ENCODE measurements at regions not wholly inside any gene's neighbourhood (a gene's known extent, or its start where the extent isn't known, plus 50 kb on each side); places are given as distances from the start of the nearest gene placed in this dataset.

DNA sequence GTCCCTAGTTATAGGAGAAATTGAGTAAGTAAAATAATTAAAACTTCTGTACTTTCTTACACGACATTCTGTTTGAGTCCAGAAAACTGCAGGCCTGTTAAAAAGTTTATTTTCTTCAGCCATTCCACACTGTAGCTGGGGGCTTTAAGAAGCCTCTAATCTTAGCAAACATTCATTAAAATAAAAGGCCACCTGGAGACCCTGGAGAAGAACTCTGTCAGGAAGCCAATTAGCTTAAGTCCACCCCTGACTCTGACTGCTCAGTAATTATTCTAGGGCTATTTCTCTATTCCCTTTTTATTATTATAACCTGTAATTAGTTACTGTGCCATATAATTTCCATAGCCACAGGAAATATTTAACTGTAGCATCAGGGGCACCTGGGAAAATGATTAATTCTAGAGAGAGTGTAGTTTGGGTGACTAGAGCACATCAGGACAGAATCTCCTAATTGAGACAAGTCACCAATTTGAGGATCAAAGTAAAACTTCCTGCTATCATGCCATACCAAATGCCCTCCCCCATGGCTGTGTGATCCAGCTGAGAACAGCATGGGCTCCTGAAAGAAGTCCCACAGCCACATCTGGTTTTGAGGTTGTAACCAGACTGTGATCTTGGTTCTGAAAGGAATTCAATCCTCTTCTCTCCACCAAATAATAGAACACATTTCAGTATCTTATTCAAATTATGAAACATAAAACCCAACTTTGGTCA, 1302.3 kb downstream of the XPNPEP1 start:
- no peaks in the 10 kb centered on the region for H3K36me3 ChIP-seq (ENCODE audit: control insufficient read depth, insufficient read depth, low read length)
- no peak overlapping the region for H3K4me3 ChIP-seq (replicated peaks in 1 of 4; ENCODE audit: control extremely low read depth in 1 of 4, insufficient read depth in 1 of 4, low read depth in 3 of 4, low read length in 4 of 4)
- H3K79me2 ChIP-seq (ENCODE audit: control insufficient read depth, insufficient read depth, low read length), result no peaks in the 10 kb centered on the region
- no peaks in the 10 kb centered on the region for H3K27me3 ChIP-seq (ENCODE audit: control insufficient read depth, insufficient read depth, low read length)
- no peak overlapping the region for H2AFZ ChIP-seq (ENCODE audit: low read length)
- no peak overlapping the region for H3K9ac ChIP-seq (ENCODE audit: insufficient read depth, low read length)
- H4K20me1 ChIP-seq (ENCODE audit: control insufficient read depth, extremely low read depth, insufficient read depth, low read length), result no peaks in the 10 kb centered on the region
- no peak overlapping the region for H3K4me2 ChIP-seq (ENCODE audit: extremely low read depth, insufficient read depth, low read length)
- no peaks in the 10 kb centered on the region for H3K9me3 ChIP-seq (ENCODE audit: control insufficient read depth, insufficient read depth, low read depth, low read length)
- H3K4me1 ChIP-seq (ENCODE audit: control insufficient read depth, extremely low read depth, insufficient read depth, low read length), result no peaks in the 10 kb centered on the region
- no peak overlapping the region for H3K27ac ChIP-seq (ENCODE audit: insufficient read depth, low read length)
- TF ChIP-seq EZH2 (IDR thresholded peaks at IDR 0.05; ENCODE audit: low read length, missing control alignments), result no peak
- TF ChIP-seq CTCF (conservative IDR thresholded peaks at IDR 0.05 in 1 of 2, IDR thresholded peaks at IDR 0.05 in 1 of 2; ENCODE audit: low read depth in 1 of 2, low read length in 2 of 2), result no peak
- no peak for DNase-seq (ENCODE audit: low read depth in 2 of 2)

DNA sequence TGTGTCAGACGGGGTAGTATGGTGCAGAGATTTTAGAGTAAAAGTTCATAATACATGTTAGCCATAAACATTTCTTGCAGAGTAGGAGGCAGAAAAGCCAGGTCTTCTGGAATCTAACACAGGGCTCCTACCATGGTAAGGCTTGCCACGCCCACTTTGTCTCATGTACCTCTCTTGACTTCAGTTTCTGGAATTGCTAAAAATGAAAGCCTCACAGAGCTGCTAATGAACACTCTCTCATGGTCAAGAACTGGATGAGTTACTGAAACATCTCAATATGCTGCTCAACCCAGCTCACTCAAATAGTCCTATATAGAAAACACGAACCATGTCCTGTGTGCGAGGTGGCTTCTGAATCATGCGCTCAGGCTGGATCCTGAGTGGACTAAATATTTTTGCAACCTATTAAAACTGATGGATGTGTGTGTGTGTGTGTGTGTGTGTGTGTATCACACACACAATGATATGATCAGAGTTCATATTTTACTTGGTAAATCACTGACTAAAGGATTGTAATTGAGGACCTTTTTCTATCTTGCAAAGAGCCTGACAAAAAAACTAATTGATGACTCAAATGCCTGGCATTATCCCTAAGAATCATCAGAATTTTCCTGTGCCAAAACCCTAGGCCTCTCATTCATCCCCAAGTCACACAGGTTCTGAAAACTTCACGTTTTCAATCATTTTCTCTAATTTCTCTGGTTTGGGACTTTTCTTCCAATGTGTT, 1306.6 kb downstream of the XPNPEP1 start:
- no peak overlapping the region for H2AFZ ChIP-seq (ENCODE audit: low read length)
- H3K27ac ChIP-seq (ENCODE audit: insufficient read depth, low read length), result no peak overlapping the region
- no peaks in the 10 kb centered on the region for H3K79me2 ChIP-seq (ENCODE audit: control insufficient read depth, insufficient read depth, low read length)
- H3K27me3 ChIP-seq (ENCODE audit: control insufficient read depth, insufficient read depth, low read length), result no peaks in the 10 kb centered on the region
- H3K4me3 ChIP-seq (replicated peaks in 1 of 4; ENCODE audit: control extremely low read depth in 1 of 4, insufficient read depth in 1 of 4, low read depth in 3 of 4, low read length in 4 of 4), result no peak overlapping the region
- H3K9me3 ChIP-seq (ENCODE audit: control insufficient read depth, insufficient read depth, low read depth, low read length), result no peaks in the 10 kb centered on the region
- no peaks in the 10 kb centered on the region for H3K36me3 ChIP-seq (ENCODE audit: control insufficient read depth, insufficient read depth, low read length)
- no peak overlapping the region for H3K9ac ChIP-seq (ENCODE audit: insufficient read depth, low read length)
- no peaks in the 10 kb centered on the region for H4K20me1 ChIP-seq (ENCODE audit: control insufficient read depth, extremely low read depth, insufficient read depth, low read length)
- H3K4me2 ChIP-seq (ENCODE audit: extremely low read depth, insufficient read depth, low read length), result no peak overlapping the region
- H3K4me1 ChIP-seq (ENCODE audit: control insufficient read depth, extremely low read depth, insufficient read depth, low read length), result no peaks in the 10 kb centered on the region
- TF ChIP-seq CTCF (conservative IDR thresholded peaks at IDR 0.05 in 1 of 2, IDR thresholded peaks at IDR 0.05 in 1 of 2; ENCODE audit: low read depth in 1 of 2, low read length in 2 of 2) (no peak), EZH2 (IDR thresholded peaks at IDR 0.05; ENCODE audit: low read length, missing control alignments) (no peak)
- DNase-seq (ENCODE audit: low read depth in 2 of 2), result peak in 1 of 2 donors; percentile 8

- H2AFZ ChIP-seq (ENCODE audit: low read length), result no peak overlapping the region
- no peak overlapping the region for H3K4me2 ChIP-seq (ENCODE audit: extremely low read depth, insufficient read depth, low read length)
- TF ChIP-seq CTCF (conservative IDR thresholded peaks at IDR 0.05 in 1 of 2, IDR thresholded peaks at IDR 0.05 in 1 of 2; ENCODE audit: low read depth in 1 of 2, low read length in 2 of 2) (no peak), EZH2 (IDR thresholded peaks at IDR 0.05; ENCODE audit: low read length, missing control alignments) (no peak)
- no peaks in the 10 kb centered on the region for H4K20me1 ChIP-seq (ENCODE audit: control insufficient read depth, extremely low read depth, insufficient read depth, low read length)
- H3K4me3 ChIP-seq (replicated peaks in 1 of 4; ENCODE audit: control extremely low read depth in 1 of 4, insufficient read depth in 1 of 4, low read depth in 3 of 4, low read length in 4 of 4), result no peak overlapping the region
- no peak for DNase-seq (ENCODE audit: low read depth in 2 of 2)
- H3K79me2 ChIP-seq (ENCODE audit: control insufficient read depth, insufficient read depth, low read length), result no peaks in the 10 kb centered on the region
- no peaks in the 10 kb centered on the region for H3K36me3 ChIP-seq (ENCODE audit: control insufficient read depth, insufficient read depth, low read length)
- no peaks in the 10 kb centered on the region for H3K27me3 ChIP-seq (ENCODE audit: control insufficient read depth, insufficient read depth, low read length)
- no peaks in the 10 kb centered on the region for H3K9me3 ChIP-seq (ENCODE audit: control insufficient read depth, insufficient read depth, low read depth, low read length)
- no peaks in the 10 kb centered on the region for H3K4me1 ChIP-seq (ENCODE audit: control insufficient read depth, extremely low read depth, insufficient read depth, low read length)
- H3K27ac ChIP-seq (ENCODE audit: insufficient read depth, low read length), result no peak overlapping the region
- no peak overlapping the region for H3K9ac ChIP-seq (ENCODE audit: insufficient read depth, low read length)
Observed at GRCh38 chr10:108615576-108616320, 1307.6 kb downstream of the XPNPEP1 start.

All from fibroblast of lung (primary cell).